ENCODE measurements at regions not wholly inside any gene's neighbourhood (a gene's known extent, or its start where the extent isn't known, plus 50 kb on each side); places are given as distances from the start of the nearest gene placed in this dataset.

- Mint-ChIP-seq H3K9me3 (peaks cover 4 to 17% (median 9%) of the 10 kb centered on the region in 11 donors), H3K4me3 (no peak overlapping the region), H3K27me3 (peaks cover 0 to 5% (median 0%) of the 10 kb centered on the region in 5 donors), H3K36me3 (peaks cover 0 to 4% (median 3%) of the 10 kb centered on the region in 5 donors), H3K27ac (no peak overlapping the region), H3K4me1 (no peaks in the 10 kb centered on the region)
- Histone ChIP-seq H3K4me1 (ENCODE audit: control insufficient read depth in 2 of 2, insufficient read depth in 2 of 2, low read length in 2 of 2) (no peaks in the 10 kb centered on the region), H3K36me3 (ENCODE audit: control insufficient read depth in 2 of 3, insufficient read depth in 3 of 3, low read length in 3 of 3) (no peaks in the 10 kb centered on the region), H3K4me3 (ENCODE audit: low read length) (no peak overlapping the region), H3K27me3 (ENCODE audit: control insufficient read depth in 2 of 2, insufficient read depth in 2 of 2, low read length in 2 of 2) (no peaks in the 10 kb centered on the region), H3K27ac (ENCODE audit: low read depth, low read length) (no peak overlapping the region), H3K9me3 (ENCODE audit: control insufficient read depth in 2 of 3, low read length in 3 of 3) (peaks cover 0 to 10% (median 0%) of the 10 kb centered on the region in 3 experiments)
- DNase-seq (no peak), ATAC-seq (no peak)
- POLR2A ChIA-PET, result no interaction called here
- intact Hi-C loops (cut with micrococcal nuclease), result no loop called here
- CTCF ChIA-PET, result interaction anchor here (0.6 kb wide), 1 partner anchor 33 kb away, joined by 3 read pairs; no protein-coding TSS in a partner anchor
These were observed 123.8 kb upstream of the LPAR1 start for GRCh38 chr9:111162026-111162425.

- ChIA-PET POLR2A (no interaction called here), CTCF (no interaction called here)
- H3K36me3 Mint-ChIP-seq, result no peaks in the 10 kb centered on the region
- Histone ChIP-seq H3K27me3 (ENCODE audit: control insufficient read depth in 2 of 2, insufficient read depth in 2 of 2, low read length in 2 of 2) (no peaks in the 10 kb centered on the region), H3K27ac (ENCODE audit: low read depth, low read length) (no peak overlapping the region), H3K36me3 (ENCODE audit: control insufficient read depth in 2 of 3, insufficient read depth in 3 of 3, low read length in 3 of 3) (no peaks in the 10 kb centered on the region), H3K9me3 (ENCODE audit: control insufficient read depth in 2 of 3, low read length in 3 of 3) (peaks cover 0 to 1% (median 0%) of the 10 kb centered on the region in 3 experiments), H3K4me3 (ENCODE audit: low read length) (no peak overlapping the region), H3K4me1 (ENCODE audit: control insufficient read depth in 2 of 2, insufficient read depth in 2 of 2, low read length in 2 of 2) (no peaks in the 10 kb centered on the region)
- peaks cover 0 to 10% (median 3%) of the 10 kb centered on the region in 11 donors for H3K9me3 Mint-ChIP-seq
- no peak for ATAC-seq
- peaks cover 0 to 5% (median 0%) of the 10 kb centered on the region in 5 donors for H3K27me3 Mint-ChIP-seq
- H3K4me1 Mint-ChIP-seq, result no peaks in the 10 kb centered on the region
- H3K4me3 Mint-ChIP-seq, result no peak overlapping the region
- peak overlapping the region in 1 of 9 donors; percentile 27 for H3K27ac Mint-ChIP-seq
- intact Hi-C loops (cut with micrococcal nuclease), result no loop called here
- DNase-seq, result no peak
These were observed 122.7 kb upstream of the LPAR1 start for GRCh38 chr9:111161015-111161415.

- H3K9me3 Mint-ChIP-seq, result peaks cover 0 to 4% (median 0%) of the 10 kb centered on the region in 11 donors
- no peaks in the 10 kb centered on the region for H3K4me1 Mint-ChIP-seq
- no peaks in the 10 kb centered on the region for H3K9me3 ChIP-seq (ENCODE audit: control insufficient read depth in 2 of 3, low read length in 3 of 3)
- H3K27ac ChIP-seq (ENCODE audit: low read depth, low read length), result no peak overlapping the region
- no peaks in the 10 kb centered on the region for H3K27me3 ChIP-seq (ENCODE audit: control insufficient read depth in 2 of 2, insufficient read depth in 2 of 2, low read length in 2 of 2)
- no peak overlapping the region for H3K4me3 ChIP-seq (ENCODE audit: low read length)
- ATAC-seq, result no peak
- no peaks in the 10 kb centered on the region for H3K36me3 Mint-ChIP-seq
- no peak overlapping the region for H3K4me3 Mint-ChIP-seq
- H3K36me3 ChIP-seq (ENCODE audit: control insufficient read depth in 2 of 3, insufficient read depth in 3 of 3, low read length in 3 of 3), result no peaks in the 10 kb centered on the region
- CTCF ChIA-PET, result no interaction called here
- intact Hi-C loops (cut with micrococcal nuclease), result no loop called here
- no peaks in the 10 kb centered on the region for H3K4me1 ChIP-seq (ENCODE audit: control insufficient read depth in 2 of 2, insufficient read depth in 2 of 2, low read length in 2 of 2)
- peaks cover 0 to 5% (median 0%) of the 10 kb centered on the region in 5 donors for H3K27me3 Mint-ChIP-seq
- no peak for DNase-seq
- H3K27ac Mint-ChIP-seq, result no peak overlapping the region
- POLR2A ChIA-PET, result no interaction called here
These were observed 120.7 kb upstream of the LPAR1 start for GRCh38 chr9:111158999-111159398.

- H3K27ac ChIP-seq (ENCODE audit: low read depth, low read length), result no peak overlapping the region
- H3K4me3 ChIP-seq (ENCODE audit: low read length), result no peak overlapping the region
- no peaks in the 10 kb centered on the region for H3K9me3 ChIP-seq (ENCODE audit: control insufficient read depth in 2 of 3, low read length in 3 of 3)
- H3K27me3 ChIP-seq (ENCODE audit: control insufficient read depth in 2 of 2, insufficient read depth in 2 of 2, low read length in 2 of 2), result no peaks in the 10 kb centered on the region
- DNase-seq, result no peak
- no peak for ATAC-seq
- no peak overlapping the region for H3K27ac Mint-ChIP-seq
- no peak overlapping the region for H3K4me3 Mint-ChIP-seq
- H3K9me3 Mint-ChIP-seq, result peaks cover 0 to 4% (median 0%) of the 10 kb centered on the region in 11 donors
- intact Hi-C loops (cut with micrococcal nuclease), result no loop called here
- no peaks in the 10 kb centered on the region for H3K36me3 Mint-ChIP-seq
- H3K36me3 ChIP-seq (ENCODE audit: control insufficient read depth in 2 of 3, insufficient read depth in 3 of 3, low read length in 3 of 3), result no peaks in the 10 kb centered on the region
- no peaks in the 10 kb centered on the region for H3K4me1 ChIP-seq (ENCODE audit: control insufficient read depth in 2 of 2, insufficient read depth in 2 of 2, low read length in 2 of 2)
- H3K27me3 Mint-ChIP-seq, result peaks cover 0 to 5% (median 0%) of the 10 kb centered on the region in 5 donors
- POLR2A ChIA-PET, result no interaction called here
- CTCF ChIA-PET, result no interaction called here
- H3K4me1 Mint-ChIP-seq, result no peaks in the 10 kb centered on the region
These were observed 120.1 kb upstream of the LPAR1 start for GRCh38 chr9:111158363-111158762.

- DNase-seq, result no peak
- Histone ChIP-seq H3K27me3 (ENCODE audit: control insufficient read depth in 2 of 2, insufficient read depth in 2 of 2, low read length in 2 of 2) (no peaks in the 10 kb centered on the region), H3K9me3 (ENCODE audit: control insufficient read depth in 2 of 3, low read length in 3 of 3) (no peaks in the 10 kb centered on the region), H3K4me1 (ENCODE audit: control insufficient read depth in 2 of 2, insufficient read depth in 2 of 2, low read length in 2 of 2) (no peaks in the 10 kb centered on the region), H3K27ac (ENCODE audit: low read depth, low read length) (no peak overlapping the region), H3K36me3 (ENCODE audit: control insufficient read depth in 2 of 3, insufficient read depth in 3 of 3, low read length in 3 of 3) (no peaks in the 10 kb centered on the region), H3K4me3 (ENCODE audit: low read length) (no peak overlapping the region)
- Mint-ChIP-seq H3K4me3 (no peak overlapping the region), H3K9me3 (peaks cover 0 to 1% (median 0%) of the 10 kb centered on the region in 11 donors), H3K4me1 (peaks cover 0 to 2% (median 0%) of the 10 kb centered on the region in 7 donors), H3K27me3 (peaks cover 0 to 4% (median 0%) of the 10 kb centered on the region in 5 donors), H3K27ac (no peak overlapping the region), H3K36me3 (no peaks in the 10 kb centered on the region)
- no peak for ATAC-seq
- ChIA-PET CTCF (no interaction called here), POLR2A (no interaction called here)
- intact Hi-C loops (cut with micrococcal nuclease), result no loop called here
These were observed 115.9 kb upstream of the LPAR1 start for GRCh38 chr9:111154081-111154562.

GRCh38 chr9:111152614-111153406 is 114.5 kb upstream of the LPAR1 start:
- ChIA-PET POLR2A (no interaction called here), CTCF (no interaction called here)
- H3K27ac Mint-ChIP-seq, result no peak overlapping the region
- H3K4me3 Mint-ChIP-seq, result no peak overlapping the region
- no peaks in the 10 kb centered on the region for H3K36me3 Mint-ChIP-seq
- DNase-seq, result no peak
- ATAC-seq, result no peak
- Histone ChIP-seq H3K27me3 (ENCODE audit: control insufficient read depth in 2 of 2, insufficient read depth in 2 of 2, low read length in 2 of 2) (no peaks in the 10 kb centered on the region), H3K4me3 (ENCODE audit: low read length) (no peak overlapping the region), H3K9me3 (ENCODE audit: control insufficient read depth in 2 of 3, low read length in 3 of 3) (no peaks in the 10 kb centered on the region), H3K4me1 (ENCODE audit: control insufficient read depth in 2 of 2, insufficient read depth in 2 of 2, low read length in 2 of 2) (no peaks in the 10 kb centered on the region), H3K36me3 (ENCODE audit: control insufficient read depth in 2 of 3, insufficient read depth in 3 of 3, low read length in 3 of 3) (no peaks in the 10 kb centered on the region), H3K27ac (ENCODE audit: low read depth, low read length) (no peak overlapping the region)
- H3K4me1 Mint-ChIP-seq, result peaks cover 0 to 2% (median 0%) of the 10 kb centered on the region in 7 donors
- intact Hi-C loops (cut with micrococcal nuclease), result no loop called here
- no peaks in the 10 kb centered on the region for H3K27me3 Mint-ChIP-seq
- H3K9me3 Mint-ChIP-seq, result peaks cover 0 to 2% (median 0%) of the 10 kb centered on the region in 11 donors

GRCh38 chr9:111151537-111151936 is 113.3 kb upstream of the LPAR1 start:
- Histone ChIP-seq H3K4me3 (ENCODE audit: low read length) (no peak overlapping the region), H3K4me1 (ENCODE audit: control insufficient read depth in 2 of 2, insufficient read depth in 2 of 2, low read length in 2 of 2) (no peaks in the 10 kb centered on the region), H3K9me3 (ENCODE audit: control insufficient read depth in 2 of 3, low read length in 3 of 3) (no peaks in the 10 kb centered on the region), H3K27me3 (ENCODE audit: control insufficient read depth in 2 of 2, insufficient read depth in 2 of 2, low read length in 2 of 2) (no peaks in the 10 kb centered on the region), H3K36me3 (ENCODE audit: control insufficient read depth in 2 of 3, insufficient read depth in 3 of 3, low read length in 3 of 3) (no peaks in the 10 kb centered on the region), H3K27ac (ENCODE audit: low read depth, low read length) (no peak overlapping the region)
- ATAC-seq, result no peak
- H3K36me3 Mint-ChIP-seq, result no peaks in the 10 kb centered on the region
- peaks cover 0 to 4% (median 0%) of the 10 kb centered on the region in 5 donors for H3K27me3 Mint-ChIP-seq
- ChIA-PET CTCF (no interaction called here), POLR2A (no interaction called here)
- H3K27ac Mint-ChIP-seq, result no peak overlapping the region
- no peak for DNase-seq
- no peak overlapping the region for H3K4me3 Mint-ChIP-seq
- H3K9me3 Mint-ChIP-seq, result peaks cover 0 to 2% (median 0%) of the 10 kb centered on the region in 11 donors
- H3K4me1 Mint-ChIP-seq, result peaks cover 0 to 2% (median 0%) of the 10 kb centered on the region in 7 donors
- intact Hi-C loops (cut with micrococcal nuclease), result no loop called here

All from naive thymus-derived CD4-positive, alpha-beta T cell (primary cell).